GM21825 (cell line): ENCODE measurements at regions not wholly inside any gene's neighbourhood (a gene's known extent, or its start where the extent isn't known, plus 50 kb on each side); places are given as distances from the start of the nearest gene placed in this dataset.

Experiments used
- ATAC-seq: cut with Tn5 transposase; IDR thresholded peaks from one replicate; pipeline ENCODE4 v1.9.1; 2021; ENCODE audit warnings: mild to moderate bottlenecking, moderate library complexity; ENCODE audit not compliant: unreplicated experiment

DNA sequence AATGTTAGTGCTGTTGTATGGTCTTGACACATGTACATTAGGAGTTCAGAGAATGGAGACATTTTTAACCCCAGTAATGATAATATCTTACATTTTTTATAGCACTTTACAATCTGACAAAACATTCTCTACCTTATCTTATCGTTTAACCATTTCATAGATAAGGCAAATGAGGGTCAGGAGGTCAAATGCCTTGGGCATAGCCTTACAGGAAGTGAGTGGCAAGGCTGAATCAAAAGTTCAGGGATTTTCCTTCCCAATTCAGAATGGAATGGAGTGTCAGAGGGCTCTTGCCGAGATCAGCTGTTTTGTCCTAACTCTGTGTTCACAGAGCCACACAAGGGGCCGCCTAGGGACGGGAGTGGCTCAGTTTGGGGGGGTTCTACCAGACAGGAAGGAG, 57.6 kb upstream of the AK4 start:
- no peak for ATAC-seq

DNA sequence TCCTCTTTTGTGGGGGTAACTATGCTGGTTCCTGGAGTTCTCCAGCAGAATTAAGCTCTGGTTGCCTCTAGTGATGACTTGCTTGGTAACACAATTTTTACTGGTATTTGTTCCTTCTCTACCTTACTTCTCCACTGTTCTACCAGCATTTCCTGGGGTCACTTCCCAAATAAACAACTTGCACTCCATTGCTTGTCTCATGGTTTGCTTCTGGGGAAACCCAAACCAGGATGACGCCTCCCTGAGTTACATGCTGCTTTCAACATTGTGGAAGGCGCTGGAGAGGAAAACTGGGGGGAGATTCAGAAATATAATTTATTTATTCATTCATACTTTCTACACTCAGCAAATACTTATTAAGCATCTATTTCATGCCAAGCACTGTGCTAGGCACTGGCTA, 55.3 kb upstream of the AK4 start:
- no peak for ATAC-seq

GRCh38 chr1:65097076-65097475, 50.9 kb upstream of the AK4 start:
- ATAC-seq, result no peak
